CD14-positive monocyte (primary cell): ENCODE measurements at regions not wholly inside any gene's neighbourhood (a gene's known extent, or its start where the extent isn't known, plus 50 kb on each side); places are given as distances from the start of the nearest gene placed in this dataset.

Experiments
- DNase-seq, 3 donors: peaks; one replicate each; pipeline ENCODE4 v3.0.0-alpha.2; 2011 to 2022
- H2AFZ ChIP-seq: 2 replicates; pipeline ENCODE4 v1.6.0; 2012; ENCODE audit warnings: mild to moderate bottlenecking, low read depth, low read length, inconsistent platforms; ENCODE audit not compliant: insufficient read depth, poor library complexity, severe bottlenecking
- H3K27ac ChIP-seq, 2 donors: 1 replicate in 1 of 2; 2 replicates in 1 of 2; pipeline ENCODE4 v1.5.1; 2012 to 2013; ENCODE audit warnings: low read length in 2 of 2, control low read depth in 1 of 2, inconsistent platforms in 1 of 2, low read depth in 1 of 2, mild to moderate bottlenecking in 1 of 2
- H3K27me3 ChIP-seq, 2 donors: one replicate each; pipeline versions ENCODE4 v1.6.0 to v1.6.1; 2011 to 2013; ENCODE audit warnings: low read length in 2 of 2; ENCODE audit not compliant: control insufficient read depth in 2 of 2, insufficient read depth in 2 of 2
- H3K36me3 ChIP-seq, 2 donors: replicated peaks in 1 of 2; 1 replicate in 1 of 2; 2 replicates in 1 of 2; pipeline versions ENCODE4 v1.5.1 to v1.6.1; 2012 to 2013; ENCODE audit warnings: low read length in 2 of 2, control low read depth in 1 of 2, inconsistent platforms in 1 of 2, mild to moderate bottlenecking in 1 of 2; ENCODE audit not compliant: insufficient read depth in 2 of 2, control insufficient read depth in 1 of 2
- H3K4me1 ChIP-seq, 2 donors: 1 replicate in 1 of 2; 2 replicates in 1 of 2; pipeline versions ENCODE4 v1.5.1 to v1.6.1; 2012 to 2013; ENCODE audit warnings: low read length in 2 of 2, control low read depth in 1 of 2, inconsistent platforms in 1 of 2, mild to moderate bottlenecking in 1 of 2, moderate library complexity in 1 of 2; ENCODE audit not compliant: insufficient read depth in 2 of 2, control insufficient read depth in 1 of 2
- H3K4me2 ChIP-seq: replicated peaks from 2 replicates; pipeline ENCODE3; 2012; ENCODE audit warnings: low read length, moderate library complexity, mild to moderate bottlenecking; ENCODE audit not compliant: poor library complexity, severe bottlenecking; ENCODE audit errors: extremely low read depth
- H3K4me3 ChIP-seq, 3 experiments: fragments of 200-600 bp in 1 of 3; sonication (generic) in 1 of 3; replicated peaks in 1 of 3; 1 replicate in 2 of 3; 2 replicates in 1 of 3; pipeline ENCODE4 v1.5.1; 2011 to 2013; ENCODE audit warnings: low read length in 3 of 3, mild to moderate bottlenecking in 3 of 3, control low read depth in 2 of 3, low read depth in 2 of 3, inconsistent platforms in 1 of 3, moderate library complexity in 1 of 3
- H3K79me2 ChIP-seq: 2 replicates; pipeline ENCODE4 v1.6.0; 2012; ENCODE audit warnings: mild to moderate bottlenecking, control low read depth, inconsistent platforms, low read length, moderate library complexity; ENCODE audit not compliant: insufficient read depth
- H3K9ac ChIP-seq: 2 replicates; pipeline ENCODE4 v1.6.0; 2017; ENCODE audit warnings: low read length, mild to moderate bottlenecking; ENCODE audit not compliant: insufficient read depth, poor library complexity, severe bottlenecking
- H3K9me3 ChIP-seq, 2 donors: replicated peaks in 1 of 2; 1 replicate in 1 of 2; 2 replicates in 1 of 2; pipeline versions ENCODE4 v1.5.1 to v1.6.1; 2012 to 2013; ENCODE audit warnings: low read length in 2 of 2, control low read depth in 1 of 2; ENCODE audit not compliant: control insufficient read depth in 1 of 2, insufficient read depth in 1 of 2
- H4K20me1 ChIP-seq: 2 replicates; pipeline ENCODE4 v1.6.0; 2012; ENCODE audit warnings: mild to moderate bottlenecking, low read length, control low read depth, moderate library complexity; ENCODE audit not compliant: insufficient read depth
- H3K27ac Mint-ChIP-seq, 7 donors: one replicate each; pipeline ENCODE4 v1.8.0; 2020; ENCODE audit warnings: mild to moderate bottlenecking in 7 of 7, mixed read lengths in 7 of 7, moderate library complexity in 6 of 7, inconsistent platforms in 2 of 7
- H3K27me3 Mint-ChIP-seq, 3 donors: one replicate each; pipeline ENCODE4 v1.8.0; 2021 to 2022; ENCODE audit warnings: low read depth in 3 of 3, mild to moderate bottlenecking in 3 of 3, mixed read lengths in 3 of 3, moderate library complexity in 3 of 3, inconsistent platforms in 1 of 3
- H3K36me3 Mint-ChIP-seq, 2 donors: one replicate each; pipeline ENCODE4 v1.8.0; 2020; ENCODE audit warnings: mixed read lengths in 2 of 2, inconsistent platforms in 1 of 2, mild to moderate bottlenecking in 1 of 2
- H3K4me1 Mint-ChIP-seq: one replicate; pipeline ENCODE4 v1.8.0; 2020; ENCODE audit warnings: mild to moderate bottlenecking, mixed read lengths
- H3K4me3 Mint-ChIP-seq, 2 donors: one replicate each; pipeline ENCODE4 v1.8.0; 2020; ENCODE audit warnings: mild to moderate bottlenecking in 2 of 2, mixed read lengths in 2 of 2, moderate library complexity in 1 of 2
- H3K9me3 Mint-ChIP-seq, 7 donors: one replicate each; pipeline ENCODE4 v1.8.0; 2020 to 2022; ENCODE audit warnings: mixed read lengths in 7 of 7, mild to moderate bottlenecking in 6 of 7, moderate library complexity in 6 of 7, inconsistent platforms in 2 of 7
- CTCF ChIP-seq: fragments of 200-600 bp; IDR thresholded peaks from one replicate; pipeline ENCODE4 v1.8.0; 2022; ENCODE audit warnings: antibody characterized with exemption, mild to moderate bottlenecking
- WGBS: methylation state at CpG from one replicate; pipeline ENCODE4 v1.1.5; 2013; ENCODE audit warnings: missing lambda C conversion rate; ENCODE audit not compliant: insufficient coverage; 5-methylcytosine and 5-hydroxymethylcytosine counted together
- intact Hi-C, 2 donors: fragments of 100-400 bp; cut with micrococcal nuclease; formaldehyde crosslinking; loops; one replicate each; pipeline versions ENCODE4 v1.15.0 to v1.15.1; 2023

DNA sequence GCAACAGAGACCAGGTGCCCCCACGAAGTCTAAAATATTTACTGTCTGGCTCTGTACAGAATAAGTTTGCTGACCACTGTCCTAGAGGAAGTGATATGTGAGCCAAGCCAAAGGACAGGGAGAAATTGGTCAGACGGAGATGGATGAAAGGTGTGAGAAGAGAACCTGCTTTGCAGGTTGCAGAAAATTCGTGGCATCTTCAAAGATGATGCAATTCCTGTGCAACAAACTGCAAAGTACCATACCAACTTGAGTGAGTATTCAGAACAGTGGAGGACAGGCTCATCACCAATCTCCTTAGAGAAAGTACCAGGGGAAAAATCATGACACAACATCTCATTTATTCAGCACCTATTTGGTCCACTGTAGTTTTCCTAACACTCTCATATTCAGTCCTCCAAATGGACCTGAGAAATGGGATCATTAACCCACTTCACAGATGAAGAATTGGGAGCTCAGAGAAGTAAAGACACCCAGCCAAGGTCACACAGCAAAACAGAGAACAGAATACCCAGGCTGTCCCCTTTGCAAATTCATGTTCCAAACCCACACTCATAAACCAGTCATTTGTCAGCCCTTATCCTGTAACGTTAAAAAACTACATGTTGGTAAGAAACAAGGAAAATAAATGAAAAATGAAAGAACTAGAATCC, 536.8 kb downstream of the MIAT start:
- no peaks in the 10 kb centered on the region for H3K27me3 ChIP-seq
- no peaks in the 10 kb centered on the region for H4K20me1 ChIP-seq
- Mint-ChIP-seq H3K27ac (no peak overlapping the region), H3K36me3 (no peaks in the 10 kb centered on the region), H3K4me1 (no peaks in the 10 kb centered on the region), H3K4me3 (no peak overlapping the region), H3K27me3 (peaks cover 3 to 17% (median 9%) of the 10 kb centered on the region in 3 donors), H3K9me3 (peaks cover 7 to 15% (median 10%) of the 10 kb centered on the region in 7 donors)
- TF ChIP-seq CTCF: no peak
- DNase-seq: no peak
- peaks cover 0 to 8% of the 10 kb centered on the region in 2 donors for H3K9me3 ChIP-seq
- no peak overlapping the region for H3K9ac ChIP-seq
- WGBS: 81% methylated on average over 2 of the region's 4 CpGs
- no peak overlapping the region for H3K4me3 ChIP-seq
- no peak overlapping the region for H3K27ac ChIP-seq
- H3K4me2 ChIP-seq: no peak overlapping the region
- H3K36me3 ChIP-seq: no peaks in the 10 kb centered on the region
- no peaks in the 10 kb centered on the region for H3K79me2 ChIP-seq
- intact Hi-C loops: no loop called here
- H2AFZ ChIP-seq: no peak overlapping the region
- no peaks in the 10 kb centered on the region for H3K4me1 ChIP-seq

DNA sequence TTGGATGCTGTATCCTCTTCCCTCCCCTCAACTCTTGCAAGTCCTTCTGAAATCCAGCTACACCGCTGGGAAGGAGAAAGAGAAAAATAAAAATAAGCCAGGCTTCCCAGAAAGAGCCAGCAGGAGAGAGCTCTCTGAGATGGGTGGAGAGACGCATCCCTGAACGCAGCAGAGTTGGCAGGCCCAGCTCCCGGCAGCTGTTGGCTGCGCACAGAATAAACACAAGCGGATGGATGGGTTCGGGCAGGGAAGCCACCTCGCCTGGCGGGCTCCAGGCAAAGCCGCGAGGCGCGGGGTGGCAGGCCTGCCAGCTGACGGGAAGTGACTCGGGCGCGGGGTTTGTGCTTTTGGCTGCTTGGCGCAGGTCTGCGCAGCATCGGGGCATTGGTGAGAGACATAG, 537.7 kb downstream of the MIAT start:
- Mint-ChIP-seq H3K4me1 (no peaks in the 10 kb centered on the region), H3K36me3 (no peaks in the 10 kb centered on the region), H3K27me3 (peaks cover 6 to 18% (median 8%) of the 10 kb centered on the region in 3 donors), H3K27ac (peak overlapping the region in 1 of 7 donors; percentile 64), H3K9me3 (peaks cover 7 to 15% (median 10%) of the 10 kb centered on the region in 7 donors), H3K4me3 (no peak overlapping the region)
- DNase-seq: no peak
- no peaks in the 10 kb centered on the region for H4K20me1 ChIP-seq
- no peak for TF ChIP-seq CTCF
- H3K4me3 ChIP-seq: no peak overlapping the region
- no peaks in the 10 kb centered on the region for H3K79me2 ChIP-seq
- peaks cover 0 to 8% of the 10 kb centered on the region in 2 donors for H3K9me3 ChIP-seq
- 94% methylated on average over 15 of the region's 20 CpGs for WGBS
- H3K4me1 ChIP-seq: no peaks in the 10 kb centered on the region
- H3K27ac ChIP-seq: no peak overlapping the region
- H2AFZ ChIP-seq: no peak overlapping the region
- no peak overlapping the region for H3K9ac ChIP-seq
- no peaks in the 10 kb centered on the region for H3K27me3 ChIP-seq
- H3K4me2 ChIP-seq: no peak overlapping the region
- no peaks in the 10 kb centered on the region for H3K36me3 ChIP-seq
- intact Hi-C loops: no loop called here
